Thyroid gland (tissue), 4 donors: ENCODE measurements at regions not wholly inside any gene's neighbourhood (a gene's known extent, or its start where the extent isn't known, plus 50 kb on each side); places are given as distances from the start of the nearest gene placed in this dataset.

Source experiments
- CTCF ChIP-seq, 6 experiments: fragments of 200-600 bp in 3 of 6; fragments of 450-650 bp in 3 of 6; sonication (generic) in 3 of 6; IDR thresholded peaks; one replicate each; pipeline ENCODE4 v1.5.1; 2016 to 2019; ENCODE audit warnings: antibody characterized with exemption in 6 of 6, mild to moderate bottlenecking in 2 of 6, inconsistent platforms in 1 of 6, moderate library complexity in 1 of 6
- POLR2A ChIP-seq, 2 donors: fragments of 450-650 bp; IDR thresholded peaks; one replicate each; pipeline ENCODE4 v1.6.1; 2017; ENCODE audit warnings: antibody characterized with exemption in 2 of 2, mild to moderate bottlenecking in 2 of 2, moderate library complexity in 1 of 2

- TF ChIP-seq CTCF (IDR thresholded peaks at IDR 0.05) = no peak
- no peak for TF ChIP-seq POLR2A (IDR thresholded peaks at IDR 0.05)
Observed at GRCh38 chr15:62417439-62417838, 252.4 kb upstream of the C2CD4B start.
